Mononuclear cell (primary cell): ENCODE measurements at regions not wholly inside any gene's neighbourhood (a gene's known extent, or its start where the extent isn't known, plus 50 kb on each side); places are given as distances from the start of the nearest gene placed in this dataset.

ENCODE experiments used
- H3K27me3 ChIP-seq: 2 replicates; pipeline ENCODE4 v1.6.0; 2011; ENCODE audit warnings: low read length, control low read depth; ENCODE audit not compliant: insufficient read depth
- H3K4me1 ChIP-seq: 2 replicates; pipeline ENCODE4 v1.5.1; 2011; ENCODE audit warnings: mild to moderate bottlenecking, low read length, control low read depth; ENCODE audit not compliant: insufficient read depth
- H3K4me3 ChIP-seq: 2 replicates; pipeline ENCODE4 v1.5.1; 2011; ENCODE audit warnings: mild to moderate bottlenecking, low read length, moderate library complexity
- H3K9me3 ChIP-seq: 2 replicates; pipeline ENCODE4 v1.5.1; 2011; ENCODE audit warnings: low read depth, mild to moderate bottlenecking, control low read depth, low read length

DNA sequence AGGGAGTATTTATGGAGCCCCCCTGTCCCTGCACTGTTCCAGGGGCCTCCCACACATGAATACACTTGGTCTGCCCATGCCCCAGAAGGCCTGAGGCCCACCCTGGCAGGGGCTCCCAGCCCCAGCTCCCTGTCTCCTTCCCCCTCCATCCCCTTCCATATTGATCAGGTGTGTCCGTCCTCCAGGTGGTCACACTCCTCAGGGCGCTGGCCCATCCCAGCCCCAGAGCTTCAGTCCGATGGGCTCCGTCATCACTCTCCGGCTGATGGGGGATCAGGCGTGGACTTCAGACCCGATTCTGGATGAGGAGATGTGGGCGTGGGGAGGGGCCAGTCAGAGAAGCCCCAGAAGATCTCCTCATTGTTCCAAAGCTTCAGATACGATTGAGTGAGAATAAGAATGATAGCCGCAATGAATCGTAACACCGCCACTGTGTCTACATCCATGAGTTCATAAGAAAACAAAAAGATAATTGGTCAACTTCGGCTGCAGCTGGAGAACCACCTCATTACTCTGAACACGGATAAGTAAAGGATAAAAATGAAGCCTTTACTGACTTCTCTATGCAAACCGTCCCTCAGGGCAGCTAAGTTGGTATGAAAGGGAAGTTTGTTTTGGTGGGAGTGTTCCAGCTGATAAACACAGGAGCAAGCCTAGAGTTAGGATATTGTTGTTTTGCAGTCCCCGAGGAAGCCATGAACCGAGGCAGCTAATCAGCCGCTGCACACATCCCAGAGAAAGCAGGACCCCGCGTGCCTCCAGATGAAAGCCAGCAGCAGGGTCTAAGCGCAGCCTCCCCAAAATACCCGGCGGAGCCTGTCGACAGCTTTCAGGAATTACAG lies 279.5 kb downstream of the NDUFA10 start:
- Histone ChIP-seq H3K9me3 (no peaks in the 10 kb centered on the region), H3K27me3 (no peaks in the 10 kb centered on the region), H3K4me1 (no peaks in the 10 kb centered on the region), H3K4me3 (no peak overlapping the region)

DNA sequence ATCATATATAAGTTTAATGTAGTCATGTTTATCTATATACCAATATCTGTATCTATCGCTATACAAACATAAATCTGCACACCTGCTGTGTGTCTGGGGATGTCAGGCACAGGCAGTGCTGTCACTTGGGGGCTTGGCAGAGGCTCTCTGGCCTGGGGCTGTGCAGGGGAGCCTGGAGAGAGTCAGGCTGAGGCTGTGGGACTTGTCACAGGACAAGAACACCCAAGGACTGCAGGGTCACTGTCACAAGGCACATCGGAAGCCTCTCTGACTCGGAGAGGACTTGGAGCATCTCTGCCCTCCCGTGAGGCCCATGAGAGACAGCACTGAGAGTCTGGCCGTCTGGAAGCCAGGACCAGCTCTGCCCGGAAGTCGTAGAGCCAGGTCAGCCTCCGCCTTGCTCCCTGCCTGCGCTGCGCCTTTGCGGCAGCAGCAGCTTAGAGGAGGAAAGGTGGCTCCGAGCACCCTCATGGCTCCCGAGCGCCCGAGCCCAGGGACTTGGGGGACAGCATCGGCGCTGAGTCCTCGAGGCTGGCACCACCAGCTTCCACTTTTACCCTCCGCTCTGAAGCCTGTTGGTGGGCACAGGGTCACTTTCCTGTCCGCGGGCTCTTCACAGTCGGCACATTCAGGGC lies 280.3 kb downstream of the NDUFA10 start:
- Histone ChIP-seq H3K4me3 (no peak overlapping the region), H3K27me3 (no peaks in the 10 kb centered on the region), H3K9me3 (no peaks in the 10 kb centered on the region), H3K4me1 (no peaks in the 10 kb centered on the region)

GRCh38 chr2:239743206-239743605 lies 281.9 kb downstream of the NDUFA10 start:
- H3K4me1 ChIP-seq = no peaks in the 10 kb centered on the region
- no peaks in the 10 kb centered on the region for H3K27me3 ChIP-seq

DNA sequence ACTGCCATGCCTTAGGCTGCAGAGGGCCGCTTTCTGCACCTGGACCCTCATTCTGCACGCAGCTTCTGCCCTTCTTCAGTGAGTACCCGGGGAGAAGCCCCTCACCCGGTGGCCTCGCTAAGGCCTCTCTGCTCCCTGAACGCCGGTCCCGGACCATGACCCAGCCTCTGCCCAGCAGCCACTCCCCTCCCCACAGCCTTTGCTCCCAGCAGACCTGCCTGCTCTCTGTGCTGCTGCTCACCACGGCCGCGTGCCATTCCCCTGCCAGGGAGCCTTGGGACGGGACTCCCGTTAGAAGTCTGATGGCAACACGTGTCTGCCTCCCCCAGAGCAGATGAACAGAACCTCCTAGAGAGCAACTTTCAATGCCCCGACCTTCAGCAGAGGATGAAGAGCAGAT lies 282.8 kb downstream of the NDUFA10 start:
- Histone ChIP-seq H3K27me3 (no peaks in the 10 kb centered on the region), H3K4me1 (no peaks in the 10 kb centered on the region), H3K4me3 (no peak overlapping the region), H3K9me3 (no peaks in the 10 kb centered on the region)

More at GRCh38 chr2:239743206-239743605, 281.9 kb downstream of the NDUFA10 start:
- no peak overlapping the region for H3K4me3 ChIP-seq
- no peaks in the 10 kb centered on the region for H3K9me3 ChIP-seq

DNA sequence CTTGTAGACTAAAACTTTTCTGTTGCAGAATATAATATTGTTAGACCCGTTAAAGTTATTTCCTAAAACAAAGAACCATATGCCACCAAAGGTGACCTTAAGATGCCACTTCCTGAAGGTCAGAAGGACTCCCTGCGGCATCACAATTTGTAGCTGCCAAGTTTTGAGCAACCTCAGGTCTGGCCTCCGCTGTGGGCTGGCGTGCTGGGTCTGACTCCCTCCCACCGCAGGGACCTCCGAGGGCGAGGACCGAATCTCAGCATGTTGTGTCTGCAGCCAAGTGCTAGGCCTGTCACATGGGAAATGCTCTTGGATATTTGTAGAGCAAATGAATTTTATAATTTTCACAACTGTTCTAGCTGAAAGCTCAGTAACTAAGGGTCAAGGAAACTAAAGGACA lies 285.9 kb downstream of the NDUFA10 start:
- Histone ChIP-seq H3K4me1 (no peaks in the 10 kb centered on the region), H3K4me3 (no peak overlapping the region), H3K9me3 (no peaks in the 10 kb centered on the region), H3K27me3 (no peaks in the 10 kb centered on the region)

GRCh38 chr2:239738159-239738558 lies 287.0 kb downstream of the NDUFA10 start:
- Histone ChIP-seq H3K27me3 (no peaks in the 10 kb centered on the region), H3K4me1 (no peaks in the 10 kb centered on the region), H3K9me3 (no peaks in the 10 kb centered on the region), H3K4me3 (no peak overlapping the region)

GRCh38 chr2:239737144-239737463 lies 288.0 kb downstream of the NDUFA10 start:
- no peaks in the 10 kb centered on the region for H3K9me3 ChIP-seq
- no peaks in the 10 kb centered on the region for H3K4me1 ChIP-seq
- H3K27me3 ChIP-seq = no peaks in the 10 kb centered on the region
- H3K4me3 ChIP-seq = no peak overlapping the region

DNA sequence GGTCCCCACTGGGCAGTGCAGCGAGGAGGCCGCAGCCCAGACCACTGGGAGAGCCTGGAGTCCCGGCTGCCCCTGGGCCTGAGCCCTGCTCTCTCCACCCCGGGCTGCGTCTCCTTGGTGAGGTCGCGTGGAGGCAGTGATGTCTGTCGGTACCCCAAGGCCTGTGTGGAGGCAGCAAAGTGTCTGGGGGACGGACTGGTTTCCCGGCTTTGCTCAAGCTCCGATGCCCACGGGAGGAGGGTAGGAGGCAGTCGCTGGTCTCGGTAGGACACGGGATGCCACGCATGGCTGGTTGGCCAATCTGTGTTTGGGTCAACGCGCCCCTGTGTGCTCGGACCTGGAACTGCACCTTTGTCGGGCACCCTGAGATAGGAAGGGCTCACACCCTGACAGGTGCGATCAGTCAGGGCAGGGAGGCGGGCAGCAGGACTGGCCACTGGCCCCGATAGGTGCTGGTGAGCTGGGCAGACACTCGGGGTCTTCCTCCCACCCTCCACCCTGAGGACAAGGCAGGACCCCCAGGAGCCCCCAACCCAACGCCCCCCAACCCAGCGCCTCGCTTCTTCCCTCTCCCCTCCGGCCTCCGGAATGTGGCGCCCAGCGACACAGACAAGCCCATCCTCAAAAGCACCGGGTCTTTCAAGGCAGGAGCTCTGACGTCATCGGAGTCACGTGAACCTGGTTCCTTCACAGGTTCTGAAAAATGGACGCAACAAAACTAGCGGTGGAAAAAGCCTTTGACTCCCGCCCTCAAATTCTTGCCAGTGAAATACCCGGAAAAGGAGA lies 288.6 kb downstream of the NDUFA10 start:
- H3K27me3 ChIP-seq = no peaks in the 10 kb centered on the region
- H3K9me3 ChIP-seq = no peaks in the 10 kb centered on the region

GRCh38 chr2:239735829-239736357 lies 289.2 kb downstream of the NDUFA10 start:
- H3K4me3 ChIP-seq = no peak overlapping the region
- H3K27me3 ChIP-seq = no peaks in the 10 kb centered on the region
- H3K9me3 ChIP-seq = no peaks in the 10 kb centered on the region
- H3K4me1 ChIP-seq = no peaks in the 10 kb centered on the region

More for the DNA sequence above, 288.6 kb downstream of the NDUFA10 start:
- Histone ChIP-seq H3K4me3 (no peak overlapping the region), H3K4me1 (no peaks in the 10 kb centered on the region)

DNA sequence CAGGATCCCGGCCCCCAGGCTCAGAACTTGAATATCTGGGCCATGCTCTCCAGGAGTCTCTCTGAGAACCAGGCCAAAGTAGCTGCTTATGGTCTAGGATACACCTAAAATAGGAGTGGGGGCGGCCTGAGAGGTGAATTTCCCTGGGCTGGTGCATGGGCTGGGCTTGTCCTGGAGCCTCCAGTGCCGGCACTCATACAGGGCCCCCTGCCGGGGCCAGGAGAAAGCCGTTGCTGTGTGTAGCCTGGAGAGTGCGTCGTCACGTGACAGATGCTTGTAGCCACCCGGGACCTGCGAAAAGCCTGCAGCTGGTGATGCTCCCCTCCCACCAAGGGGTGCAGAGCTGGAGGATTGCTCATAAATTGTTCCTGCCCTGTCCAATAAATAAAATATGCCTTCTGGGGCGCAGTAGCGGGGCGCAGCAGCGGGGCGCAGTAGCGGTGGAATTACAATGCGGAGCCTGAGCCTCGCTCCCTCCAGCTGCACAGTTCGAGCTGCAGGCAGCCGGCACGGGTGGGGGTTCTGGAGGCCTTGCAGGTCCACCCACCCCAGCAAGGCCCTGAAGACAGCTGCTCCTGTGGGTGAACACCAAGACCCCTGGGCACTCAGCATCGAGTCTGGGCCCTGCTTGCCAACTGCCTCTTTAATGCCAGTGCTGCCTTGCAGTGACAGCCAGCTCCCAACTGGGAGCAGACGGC lies 289.9 kb downstream of the NDUFA10 start:
- no peaks in the 10 kb centered on the region for H3K4me1 ChIP-seq

DNA sequence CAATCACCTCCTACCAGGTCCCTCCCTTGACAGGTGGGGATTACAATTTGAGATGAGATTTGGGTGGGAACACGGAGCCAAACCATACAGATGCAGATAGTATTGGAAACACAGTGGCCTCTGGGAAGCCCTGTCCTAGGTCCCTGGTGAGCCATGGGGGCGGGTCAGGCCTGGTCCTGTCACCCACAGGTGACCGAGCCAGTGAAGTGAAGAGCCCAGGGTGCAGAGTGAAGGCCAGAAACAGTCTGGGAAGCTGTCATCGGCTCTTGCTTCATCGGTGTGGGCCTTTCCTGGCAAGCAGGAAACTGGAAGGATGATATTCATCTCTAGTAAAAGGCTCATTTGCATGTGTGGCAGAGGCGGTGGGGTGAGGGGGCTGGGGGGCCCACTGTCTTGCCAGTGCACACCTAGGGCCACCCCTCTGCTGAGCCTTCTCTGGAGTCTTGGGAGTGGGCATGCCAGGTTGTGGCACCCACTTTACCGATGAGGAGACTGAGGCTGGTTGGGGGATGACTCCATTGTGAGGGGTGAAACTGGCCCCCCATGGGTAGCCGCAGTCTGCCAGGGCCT lies 290.6 kb downstream of the NDUFA10 start:
- Histone ChIP-seq H3K9me3 (no peaks in the 10 kb centered on the region), H3K4me1 (no peaks in the 10 kb centered on the region), H3K4me3 (no peak overlapping the region), H3K27me3 (no peaks in the 10 kb centered on the region)

More for the DNA sequence above, 289.9 kb downstream of the NDUFA10 start:
- Histone ChIP-seq H3K4me3 (no peak overlapping the region), H3K27me3 (no peaks in the 10 kb centered on the region), H3K9me3 (no peaks in the 10 kb centered on the region)

DNA sequence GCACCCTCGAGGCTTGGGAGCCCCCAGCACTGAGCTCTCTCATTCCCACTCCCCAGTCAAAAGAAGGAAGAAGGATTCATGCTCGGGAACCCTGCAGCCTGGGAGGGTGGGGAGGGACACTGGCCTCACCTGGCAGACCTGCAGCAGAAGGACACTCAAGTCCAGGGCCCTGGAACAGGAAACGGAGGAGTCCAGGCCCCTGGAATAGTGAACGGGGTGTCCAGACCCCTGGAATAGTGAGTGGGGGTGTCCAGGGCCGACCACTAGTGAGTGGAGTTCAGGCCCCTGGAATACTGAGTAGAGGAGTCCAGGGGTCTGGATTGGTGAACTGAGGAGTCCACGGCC lies 292.5 kb downstream of the NDUFA10 start:
- no peak overlapping the region for H3K4me3 ChIP-seq
- no peaks in the 10 kb centered on the region for H3K4me1 ChIP-seq
- H3K9me3 ChIP-seq = no peaks in the 10 kb centered on the region
- no peaks in the 10 kb centered on the region for H3K27me3 ChIP-seq

DNA sequence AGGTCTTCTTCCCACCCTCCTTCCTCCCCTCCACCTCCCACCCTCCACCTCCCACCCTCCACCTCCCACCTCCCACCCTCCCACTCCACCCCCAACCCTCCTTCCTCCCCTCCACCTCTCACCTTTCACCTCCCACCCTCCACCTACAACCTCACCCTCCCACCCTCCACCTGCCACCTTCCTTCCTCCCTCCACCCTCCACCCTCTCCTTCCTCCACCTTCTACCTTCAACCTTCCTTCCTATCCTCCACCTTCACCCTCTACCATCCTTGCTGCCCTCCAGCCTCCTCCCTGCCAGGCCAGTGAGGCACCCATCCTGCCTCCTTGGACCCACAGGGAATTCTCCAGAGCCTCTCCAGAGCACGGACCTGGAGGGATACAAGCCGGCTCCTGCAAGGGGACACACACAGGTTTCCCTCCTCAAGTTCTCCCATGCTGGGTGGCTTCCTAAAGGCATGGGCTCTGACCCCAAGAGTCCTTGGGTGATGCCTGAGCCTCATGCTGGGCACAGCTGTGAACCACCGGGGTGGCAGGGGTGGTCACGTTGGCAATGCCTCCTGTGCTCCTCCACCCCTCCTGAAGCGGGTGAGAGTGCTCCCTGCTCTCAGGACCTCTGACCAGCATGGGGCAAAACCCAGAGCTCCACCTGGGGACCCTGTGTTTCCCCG lies 293.0 kb downstream of the NDUFA10 start:
- Histone ChIP-seq H3K4me3 (no peak overlapping the region), H3K27me3 (no peaks in the 10 kb centered on the region), H3K9me3 (no peaks in the 10 kb centered on the region), H3K4me1 (no peaks in the 10 kb centered on the region)

GRCh38 chr2:239731422-239731821 lies 293.7 kb downstream of the NDUFA10 start:
- H3K4me1 ChIP-seq = no peaks in the 10 kb centered on the region
- no peaks in the 10 kb centered on the region for H3K9me3 ChIP-seq
- H3K4me3 ChIP-seq = no peak overlapping the region
- no peaks in the 10 kb centered on the region for H3K27me3 ChIP-seq
